Neural progenitor cell (in vitro differentiated cells): ENCODE measurements at regions not wholly inside any gene's neighbourhood (a gene's known extent, or its start where the extent isn't known, plus 50 kb on each side); places are given as distances from the start of the nearest gene placed in this dataset.

ENCODE experiments used
- DNase-seq: peaks from one replicate; pipeline ENCODE4 v3.0.0-alpha.2; 2016; ENCODE audit warnings: low spot score
- H2AFZ ChIP-seq: fragments of 200-600 bp; sonication (generic); replicated peaks from 2 replicates; pipeline ENCODE4 v1.6.1; 2016; ENCODE audit warnings: antibody characterized with exemption
- H3F3A ChIP-seq: fragments of 200-600 bp; sonication (generic); 2 replicates; pipeline ENCODE4 v1.6.1; 2016; ENCODE audit warnings: antibody characterized with exemption, low read depth
- H3K27ac ChIP-seq: fragments of 200-600 bp; sonication (generic); 2 replicates; pipeline ENCODE4 v1.5.1; 2016; ENCODE audit warnings: mild to moderate bottlenecking
- H3K27me3 ChIP-seq: fragments of 200-600 bp; sonication (generic); 2 replicates; pipeline ENCODE4 v1.6.1; 2016; ENCODE audit warnings: mild to moderate bottlenecking, moderate library complexity
- H3K36me3 ChIP-seq: fragments of 200-600 bp; sonication (generic); 2 replicates; pipeline ENCODE4 v1.5.1; 2016
- H3K4me1 ChIP-seq: fragments of 200-600 bp; sonication (generic); 2 replicates; pipeline ENCODE4 v1.6.1; 2016; ENCODE audit warnings: mixed run types
- H3K4me2 ChIP-seq: fragments of 200-600 bp; sonication (generic); 2 replicates; pipeline ENCODE4 v1.6.1; 2016
- H3K4me3 ChIP-seq: fragments of 200-600 bp; sonication (generic); 2 replicates; pipeline ENCODE4 v1.5.1; 2016
- H3K79me2 ChIP-seq: fragments of 200-600 bp; sonication (generic); 2 replicates; pipeline ENCODE4 v1.6.1; 2016; ENCODE audit warnings: low read depth
- H3K9ac ChIP-seq: fragments of 200-600 bp; sonication (generic); 2 replicates; pipeline ENCODE4 v1.6.1; 2016
- H3K9me3 ChIP-seq: fragments of 200-600 bp; sonication (generic); 2 replicates; pipeline ENCODE4 v1.5.1; 2016; ENCODE audit warnings: low read depth
- H4K20me1 ChIP-seq: fragments of 200-600 bp; sonication (generic); 2 replicates; pipeline ENCODE4 v1.6.1; 2016; ENCODE audit warnings: low read depth
- H3K27ac Mint-ChIP-seq: 3 replicates; pipeline ENCODE4 v1.8.0; 2021; ENCODE audit warnings: mixed read lengths
- H3K27me3 Mint-ChIP-seq: 2 replicates; pipeline ENCODE4 v1.8.0; 2022; ENCODE audit warnings: low read depth, mild to moderate bottlenecking, inconsistent platforms, moderate library complexity, mixed read lengths; ENCODE audit not compliant: insufficient read depth
- H3K36me3 Mint-ChIP-seq: 3 replicates; pipeline ENCODE4 v1.8.0; 2021; ENCODE audit warnings: mixed read lengths
- H3K4me1 Mint-ChIP-seq: 3 replicates; pipeline ENCODE4 v1.8.0; 2021; ENCODE audit warnings: mixed read lengths
- H3K4me3 Mint-ChIP-seq: 3 replicates; pipeline ENCODE4 v1.8.0; 2021; ENCODE audit warnings: mild to moderate bottlenecking, moderate library complexity, mixed read lengths
- H3K9me3 Mint-ChIP-seq: 3 replicates; pipeline ENCODE4 v1.8.0; 2020; ENCODE audit warnings: mixed read lengths
- EZH2 ChIP-seq: fragments of 200-600 bp; sonication (generic); IDR thresholded peaks from 2 replicates; pipeline ENCODE4 v1.6.1; 2017; ENCODE audit warnings: antibody characterized with exemption, mild to moderate bottlenecking, moderate library complexity
- EZH2phosphoT487 ChIP-seq: fragments of 200-600 bp; sonication (generic); IDR thresholded peaks from 2 replicates; pipeline ENCODE4 v1.6.1; 2017; ENCODE audit warnings: antibody characterized with exemption
- TF ChIP-seq, protein P1 (sequence below): fragments of 200-600 bp; sonication (generic); IDR thresholded peaks from 2 replicates; pipeline ENCODE4 v1.5.1; 2017; ENCODE audit warnings: antibody characterized with exemption, mild to moderate bottlenecking

DNA sequence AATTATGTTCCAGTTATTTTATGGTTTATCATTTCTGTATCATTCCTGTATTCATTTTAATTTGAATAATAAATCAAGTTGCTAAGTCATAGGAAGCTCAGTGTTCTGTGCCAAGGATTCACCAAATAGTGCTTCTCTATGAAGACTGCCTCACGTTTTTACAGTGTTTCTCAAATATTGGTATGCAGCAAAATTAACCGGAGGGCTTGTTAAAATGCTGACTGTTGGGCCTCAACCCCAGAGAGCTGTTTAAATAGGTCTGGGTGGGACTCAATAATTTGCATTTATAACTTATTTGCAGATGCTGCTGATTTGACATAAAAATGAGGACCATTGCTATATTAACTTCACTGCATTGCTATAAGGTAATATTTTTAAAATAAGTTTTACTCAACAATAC is 166.7 kb downstream of the TINAG start:
- no peaks in the 10 kb centered on the region for H3K27me3 Mint-ChIP-seq
- H3K4me3 ChIP-seq = no peak overlapping the region
- H3K4me2 ChIP-seq = no peak overlapping the region

DNA sequence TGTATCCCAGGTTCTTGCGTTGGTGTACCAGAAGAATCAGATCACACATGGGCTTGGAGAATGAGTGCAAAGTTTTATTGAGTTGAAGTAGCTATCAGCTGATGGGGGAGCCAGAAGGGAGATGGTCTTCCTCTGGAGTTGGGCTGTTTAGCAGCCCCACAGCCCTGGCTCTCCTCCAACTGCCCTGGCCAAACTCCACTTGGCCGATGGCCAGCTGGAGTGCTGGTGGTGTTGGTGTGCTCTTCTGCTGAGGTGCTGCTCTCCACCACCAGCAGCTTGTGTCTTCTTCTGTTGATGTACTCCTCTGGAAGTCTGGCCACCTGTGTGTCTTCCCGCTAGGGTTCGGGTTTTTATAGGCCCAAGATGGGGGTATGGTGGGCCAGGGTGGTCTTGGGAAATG is 172.8 kb downstream of the TINAG start:
- H3K79me2 ChIP-seq = no peaks in the 10 kb centered on the region
- Mint-ChIP-seq H3K9me3 (no peaks in the 10 kb centered on the region), H3K27ac (no peak overlapping the region), H3K36me3 (no peaks in the 10 kb centered on the region), H3K27me3 (no peaks in the 10 kb centered on the region), H3K4me1 (no peaks in the 10 kb centered on the region), H3K4me3 (no peak overlapping the region)
- no peaks in the 10 kb centered on the region for H3F3A ChIP-seq
- no peaks in the 10 kb centered on the region for H3K27me3 ChIP-seq
- H4K20me1 ChIP-seq = no peaks in the 10 kb centered on the region
- no peaks in the 10 kb centered on the region for H3K36me3 ChIP-seq
- H3K4me1 ChIP-seq = no peaks in the 10 kb centered on the region
- no peak overlapping the region for H3K27ac ChIP-seq
- TF ChIP-seq EZH2 = no peak
- no peak for TF ChIP-seq EZH2phosphoT487
- TF ChIP-seq, protein P1, sequence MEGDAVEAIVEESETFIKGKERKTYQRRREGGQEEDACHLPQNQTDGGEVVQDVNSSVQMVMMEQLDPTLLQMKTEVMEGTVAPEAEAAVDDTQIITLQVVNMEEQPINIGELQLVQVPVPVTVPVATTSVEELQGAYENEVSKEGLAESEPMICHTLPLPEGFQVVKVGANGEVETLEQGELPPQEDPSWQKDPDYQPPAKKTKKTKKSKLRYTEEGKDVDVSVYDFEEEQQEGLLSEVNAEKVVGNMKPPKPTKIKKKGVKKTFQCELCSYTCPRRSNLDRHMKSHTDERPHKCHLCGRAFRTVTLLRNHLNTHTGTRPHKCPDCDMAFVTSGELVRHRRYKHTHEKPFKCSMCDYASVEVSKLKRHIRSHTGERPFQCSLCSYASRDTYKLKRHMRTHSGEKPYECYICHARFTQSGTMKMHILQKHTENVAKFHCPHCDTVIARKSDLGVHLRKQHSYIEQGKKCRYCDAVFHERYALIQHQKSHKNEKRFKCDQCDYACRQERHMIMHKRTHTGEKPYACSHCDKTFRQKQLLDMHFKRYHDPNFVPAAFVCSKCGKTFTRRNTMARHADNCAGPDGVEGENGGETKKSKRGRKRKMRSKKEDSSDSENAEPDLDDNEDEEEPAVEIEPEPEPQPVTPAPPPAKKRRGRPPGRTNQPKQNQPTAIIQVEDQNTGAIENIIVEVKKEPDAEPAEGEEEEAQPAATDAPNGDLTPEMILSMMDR = no peak
- H3K4me3 ChIP-seq = no peak overlapping the region
- no peak overlapping the region for H2AFZ ChIP-seq
- H3K9me3 ChIP-seq = no peaks in the 10 kb centered on the region
- no peak for DNase-seq
- no peak overlapping the region for H3K9ac ChIP-seq
- H3K4me2 ChIP-seq = no peak overlapping the region

More for the DNA sequence above, 166.7 kb downstream of the TINAG start:
- Histone ChIP-seq H3K4me1 (no peaks in the 10 kb centered on the region), H3K9me3 (no peaks in the 10 kb centered on the region), H3K36me3 (no peaks in the 10 kb centered on the region), H3F3A (no peaks in the 10 kb centered on the region), H3K9ac (no peak overlapping the region), H3K79me2 (no peaks in the 10 kb centered on the region), H2AFZ (no peak overlapping the region), H3K27me3 (no peaks in the 10 kb centered on the region), H3K27ac (no peak overlapping the region), H4K20me1 (no peaks in the 10 kb centered on the region)
- Mint-ChIP-seq H3K4me1 (no peaks in the 10 kb centered on the region), H3K4me3 (no peak overlapping the region), H3K36me3 (no peaks in the 10 kb centered on the region), H3K9me3 (no peaks in the 10 kb centered on the region), H3K27ac (no peak overlapping the region)
- DNase-seq = no peak
- TF ChIP-seq EZH2phosphoT487 (no peak), EZH2 (no peak)
- TF ChIP-seq, protein P1 = no peak

DNA sequence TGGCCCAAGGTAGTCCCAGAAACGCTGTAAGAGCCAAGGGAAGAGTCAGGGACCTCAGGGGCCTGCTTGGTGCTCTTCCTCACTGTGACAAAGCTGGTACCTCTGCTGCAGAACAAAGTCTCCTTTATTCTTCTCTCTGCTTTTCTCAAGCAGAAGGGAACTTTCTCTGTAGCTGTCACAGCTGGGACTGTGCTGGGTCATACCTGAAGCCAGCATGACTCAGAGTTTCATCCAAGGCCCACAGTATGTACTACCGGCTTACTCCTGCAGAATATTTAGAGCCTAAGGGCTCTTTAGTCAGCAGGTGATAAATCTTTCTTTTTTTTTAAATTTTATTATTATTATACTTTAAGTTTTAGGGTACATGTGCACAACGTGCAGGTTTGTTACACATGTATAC is 183.2 kb downstream of the TINAG start:
- Histone ChIP-seq H3K9me3 (no peaks in the 10 kb centered on the region), H2AFZ (no peak overlapping the region), H3K79me2 (no peaks in the 10 kb centered on the region), H4K20me1 (no peaks in the 10 kb centered on the region), H3K9ac (no peak overlapping the region), H3K27me3 (no peaks in the 10 kb centered on the region), H3F3A (no peaks in the 10 kb centered on the region), H3K27ac (no peak overlapping the region), H3K4me3 (no peak overlapping the region), H3K4me1 (no peaks in the 10 kb centered on the region), H3K36me3 (no peaks in the 10 kb centered on the region), H3K4me2 (no peak overlapping the region)
- Mint-ChIP-seq H3K36me3 (no peaks in the 10 kb centered on the region), H3K27me3 (no peaks in the 10 kb centered on the region), H3K9me3 (peaks cover 6% of the 10 kb centered on the region), H3K4me1 (no peaks in the 10 kb centered on the region), H3K4me3 (no peak overlapping the region), H3K27ac (no peak overlapping the region)
- TF ChIP-seq EZH2 = no peak
- TF ChIP-seq, protein P1 = no peak
- TF ChIP-seq EZH2phosphoT487 = no peak
- no peak for DNase-seq
